Panc1 (cell line): ENCODE measurements at regions not wholly inside any gene's neighbourhood (a gene's known extent, or its start where the extent isn't known, plus 50 kb on each side); places are given as distances from the start of the nearest gene placed in this dataset.

Experiments
- ATAC-seq: fragments of 200-7000 bp; cut with Tn5 transposase; 2 replicates; pipeline ENCODE4 v1.9.1; 2020; ENCODE audit warnings: mild to moderate bottlenecking, moderate library complexity
- BruUV-seq: library from RNA; stranded (reverse); fragments of 400-500 nt; replicated peaks from 2 replicates; lab custom pipeline; 2021; lab: Mats Ljungman, UMichigan
- CTCF ChIA-PET: fragments of 300-600 bp; sonication (Branson Sonifier 250); formaldehyde crosslinking; loops from one replicate; lab custom pipeline; 2022; ENCODE audit warnings: antibody characterized with exemption; lab: Charles Lee
- POLR2A ChIA-PET: fragments of 300-600 bp; sonication (Branson Sonifier 250); formaldehyde crosslinking; loops from one replicate; lab custom pipeline; 2022; ENCODE audit warnings: antibody characterized with exemption; lab: Charles Lee
- DNase-seq: peaks from one replicate; pipeline ENCODE4 v3.0.0-alpha.2; 2010; ENCODE audit warnings: low read depth, low spot score
- H3K27ac ChIP-seq: 2 replicates; pipeline ENCODE4 v1.5.1; 2011; ENCODE audit warnings: mild to moderate bottlenecking, low read length, inconsistent platforms
- H3K27me3 ChIP-seq: fragments of 200-500 bp; sonication (Bioruptor generic); 2 replicates; pipeline ENCODE4 v1.6.0; 2014; ENCODE audit warnings: low read length, inconsistent platforms; ENCODE audit not compliant: control insufficient read depth, insufficient read depth
- H3K36me3 ChIP-seq: fragments of 200-500 bp; sonication (Bioruptor generic); 2 replicates; pipeline ENCODE4 v1.5.1; 2014; ENCODE audit warnings: inconsistent platforms, mild to moderate bottlenecking, low read length, moderate library complexity; ENCODE audit not compliant: control insufficient read depth, insufficient read depth
- H3K4me1 ChIP-seq: 2 replicates; pipeline ENCODE4 v1.5.1; 2011; ENCODE audit warnings: inconsistent platforms, mild to moderate bottlenecking, low read length, moderate library complexity; ENCODE audit not compliant: control insufficient read depth, insufficient read depth
- H3K4me3 ChIP-seq, 2 experiments: 2 replicates each; pipeline ENCODE4 v1.5.1; 2011 to 2012; ENCODE audit warnings: low read depth in 2 of 2, low read length in 2 of 2, mild to moderate bottlenecking in 2 of 2, inconsistent platforms in 1 of 2, moderate library complexity in 1 of 2
- H3K9me3 ChIP-seq: fragments of 200-500 bp; sonication (Bioruptor generic); 2 replicates; pipeline ENCODE4 v1.5.1; 2014; ENCODE audit warnings: low read depth, mild to moderate bottlenecking, inconsistent platforms, low read length, moderate library complexity; ENCODE audit not compliant: control insufficient read depth, insufficient read depth
- CTCF ChIP-seq: fragments of 450-650 bp; IDR thresholded peaks from 2 replicates; pipeline ENCODE4 v1.5.1; 2017; ENCODE audit warnings: mild to moderate bottlenecking
- POLR2AphosphoS5 ChIP-seq: IDR thresholded peaks from 2 replicates; pipeline ENCODE4 v1.6.1; 2012; ENCODE audit warnings: mild to moderate bottlenecking, low read depth, low read length, moderate library complexity
- REST ChIP-seq, 2 experiments: IDR thresholded peaks; 2 replicates each; pipeline ENCODE4 v1.6.1; 2011 to 2012; ENCODE audit warnings: low read depth in 2 of 2, control low read depth in 1 of 2, low read length in 1 of 2, mild to moderate bottlenecking in 1 of 2, moderate library complexity in 1 of 2; ENCODE audit not compliant: insufficient read depth in 1 of 2
- SIN3A ChIP-seq: IDR thresholded peaks from 2 replicates; pipeline ENCODE4 v1.6.1; 2012; ENCODE audit warnings: low read depth, mild to moderate bottlenecking, low read length, moderate library complexity, borderline replicate concordance; ENCODE audit not compliant: insufficient read depth
- TCF7L2 ChIP-seq: IDR thresholded peaks from 2 replicates; pipeline ENCODE4 v1.6.1; 2011; ENCODE audit warnings: mild to moderate bottlenecking, low read depth, low read length, inconsistent platforms
- in situ Hi-C: cut with HindIII; loops from 2 replicates; pipeline ENCODE4 v1.10.0; 2016; ENCODE audit warnings: low sequenced_read_pairs, low pct_unique_long_range_greater_than_20kb
- intact Hi-C: fragments of 100-400 bp; cut with micrococcal nuclease; formaldehyde crosslinking; loops from one replicate; pipeline ENCODE4 v1.10.0; 2022; ENCODE audit not compliant: unreplicated experiment

GRCh38 chr12:96141216-96141912 lies 52.8 kb upstream of the ELK3 start:
- no peak for TF ChIP-seq CTCF
- no peak for TF ChIP-seq REST (IDR thresholded peaks at IDR 0.05; ENCODE audit: insufficient read depth in 1 of 2, low read depth in 2 of 2, low read length in 1 of 2)
- TF ChIP-seq TCF7L2 = no peak
- TF ChIP-seq SIN3A = no peak
- no peak for TF ChIP-seq POLR2AphosphoS5
- Histone ChIP-seq H3K4me1 (no peaks in the 10 kb centered on the region), H3K27ac (no peak overlapping the region), H3K27me3 (no peaks in the 10 kb centered on the region), H3K9me3 (no peaks in the 10 kb centered on the region), H3K4me3 (no peak overlapping the region), H3K36me3 (no peaks in the 10 kb centered on the region)
- in situ Hi-C loops (no loop called here), intact Hi-C loops (no loop called here)
- BruUV-seq = no TSS peak
- POLR2A ChIA-PET = no interaction called here
- ATAC-seq = no peak
- CTCF ChIA-PET = interaction anchor here (0.5 kb wide), 1 partner anchor 65 kb away, joined by 6 read pairs; no protein-coding TSS in a partner anchor
- DNase-seq = no peak

GRCh38 chr12:96143392-96143791 lies 50.8 kb upstream of the ELK3 start:
- intact Hi-C loops = no loop called here
- no TSS peak for BruUV-seq
- DNase-seq = no peak
- in situ Hi-C loops = no loop called here
- H3K4me3 ChIP-seq = no peak overlapping the region
- no peak for ATAC-seq
- POLR2A ChIA-PET = no interaction called here
- no peaks in the 10 kb centered on the region for H3K4me1 ChIP-seq
- no peak overlapping the region for H3K27ac ChIP-seq
- no peaks in the 10 kb centered on the region for H3K9me3 ChIP-seq
- H3K36me3 ChIP-seq = no peaks in the 10 kb centered on the region
- CTCF ChIA-PET = no interaction called here
- TF ChIP-seq CTCF (no peak), REST (IDR thresholded peaks at IDR 0.05; ENCODE audit: insufficient read depth in 1 of 2, low read depth in 2 of 2, low read length in 1 of 2) (no peak), TCF7L2 (no peak), SIN3A (no peak), POLR2AphosphoS5 (no peak)
- no peaks in the 10 kb centered on the region for H3K27me3 ChIP-seq
